ENCODE measurements at regions not wholly inside any gene's neighbourhood (a gene's known extent, or its start where the extent isn't known, plus 50 kb on each side); places are given as distances from the start of the nearest gene placed in this dataset.
A peak's percentile ranks its signal among the peaks of the same experiment; 100 is the strongest.

GRCh38 chr7:25832929-25833328 lies 319.1 kb upstream of the NFE2L3 start:
- Histone ChIP-seq H3K9ac (no peak overlapping the region), H2AFZ (no peak overlapping the region), H3K27me3 (ENCODE audit: control insufficient read depth, insufficient read depth, low read length) (no peaks in the 10 kb centered on the region), H3K36me3 (ENCODE audit: control insufficient read depth, insufficient read depth, low read length) (no peaks in the 10 kb centered on the region), H3K4me2 (ENCODE audit: low read length) (no peak overlapping the region), H3K4me1 (peaks cover 21% of the 10 kb centered on the region), H3K4me3 (ENCODE audit: low read depth, low read length) (no peak overlapping the region), H3K27ac (no peak overlapping the region), H3K9me3 (ENCODE audit: control insufficient read depth, low read length) (no peaks in the 10 kb centered on the region), H3K79me2 (no peaks in the 10 kb centered on the region)
- TF ChIP-seq CTCF (IDR thresholded peaks at IDR 0.05), result no peak

- no peak overlapping the region for H2AFZ ChIP-seq
Observed at GRCh38 chr7:25834050-25834449, 317.9 kb upstream of the NFE2L3 start.

GRCh38 chr7:25835197-25835596 lies 316.8 kb upstream of the NFE2L3 start:
- Histone ChIP-seq H3K4me2 (ENCODE audit: low read length) (no peak overlapping the region), H3K9me3 (ENCODE audit: control insufficient read depth, low read length) (no peaks in the 10 kb centered on the region), H3K4me1 (peaks cover 17% of the 10 kb centered on the region), H3K9ac (no peak overlapping the region), H3K27ac (no peak overlapping the region), H3K79me2 (no peaks in the 10 kb centered on the region), H2AFZ (no peak overlapping the region), H3K4me3 (ENCODE audit: low read depth, low read length) (no peak overlapping the region), H3K27me3 (ENCODE audit: control insufficient read depth, insufficient read depth, low read length) (no peaks in the 10 kb centered on the region), H3K36me3 (ENCODE audit: control insufficient read depth, insufficient read depth, low read length) (no peaks in the 10 kb centered on the region)
- no peak for TF ChIP-seq CTCF (IDR thresholded peaks at IDR 0.05)

More at GRCh38 chr7:25834050-25834449, 317.9 kb upstream of the NFE2L3 start:
- Histone ChIP-seq H3K4me2 (ENCODE audit: low read length) (no peak overlapping the region), H3K27ac (no peak overlapping the region), H3K9ac (no peak overlapping the region), H3K4me1 (peaks cover 21% of the 10 kb centered on the region), H3K4me3 (ENCODE audit: low read depth, low read length) (no peak overlapping the region), H3K9me3 (ENCODE audit: control insufficient read depth, low read length) (no peaks in the 10 kb centered on the region), H3K27me3 (ENCODE audit: control insufficient read depth, insufficient read depth, low read length) (no peaks in the 10 kb centered on the region), H3K36me3 (ENCODE audit: control insufficient read depth, insufficient read depth, low read length) (no peaks in the 10 kb centered on the region), H3K79me2 (no peaks in the 10 kb centered on the region)
- TF ChIP-seq CTCF (IDR thresholded peaks at IDR 0.05), result no peak

- Histone ChIP-seq H3K27me3 (ENCODE audit: control insufficient read depth, insufficient read depth, low read length) (no peaks in the 10 kb centered on the region), H2AFZ (no peak overlapping the region), H3K79me2 (no peaks in the 10 kb centered on the region), H3K36me3 (ENCODE audit: control insufficient read depth, insufficient read depth, low read length) (no peaks in the 10 kb centered on the region), H3K27ac (no peak overlapping the region), H3K9me3 (ENCODE audit: control insufficient read depth, low read length) (no peaks in the 10 kb centered on the region), H3K9ac (no peak overlapping the region), H3K4me1 (peaks cover 3% of the 10 kb centered on the region), H3K4me3 (ENCODE audit: low read depth, low read length) (no peak overlapping the region), H3K4me2 (ENCODE audit: low read length) (no peak overlapping the region)
- TF ChIP-seq CTCF (IDR thresholded peaks at IDR 0.05), result peak; percentile 62
Observed at GRCh38 chr7:25839084-25839769, 312.8 kb upstream of the NFE2L3 start.

GRCh38 chr7:25840209-25840792 lies 311.7 kb upstream of the NFE2L3 start:
- H3K27me3 ChIP-seq (ENCODE audit: control insufficient read depth, insufficient read depth, low read length), result no peaks in the 10 kb centered on the region
- no peak overlapping the region for H3K9ac ChIP-seq
- H2AFZ ChIP-seq, result no peak overlapping the region
- H3K79me2 ChIP-seq, result no peaks in the 10 kb centered on the region
- H3K4me3 ChIP-seq (ENCODE audit: low read depth, low read length), result no peak overlapping the region
- H3K4me1 ChIP-seq, result peaks cover 11% of the 10 kb centered on the region
- peak overlapping the region; percentile 9 for H3K27ac ChIP-seq
- no peak overlapping the region for H3K4me2 ChIP-seq (ENCODE audit: low read length)
- no peaks in the 10 kb centered on the region for H3K36me3 ChIP-seq (ENCODE audit: control insufficient read depth, insufficient read depth, low read length)
- H3K9me3 ChIP-seq (ENCODE audit: control insufficient read depth, low read length), result no peaks in the 10 kb centered on the region
- no peak for TF ChIP-seq CTCF (IDR thresholded peaks at IDR 0.05)
